HL-60 (cell line): ENCODE measurements at regions not wholly inside any gene's neighbourhood (a gene's known extent, or its start where the extent isn't known, plus 50 kb on each side); places are given as distances from the start of the nearest gene placed in this dataset.

Source experiments
- DNase-seq, 2 experiments: peaks; one replicate each; pipeline ENCODE4 v3.0.0-alpha.2; 2010 to 2020; ENCODE audit warnings: low read depth in 1 of 2, low spot score in 1 of 2
- H3K27ac ChIP-seq: fragments of 250-450 bp; sonication (Bioruptor Pico); replicated peaks from 2 replicates; pipeline ENCODE4 v1.5.1; 2020; ENCODE audit warnings: mild to moderate bottlenecking, moderate library complexity
- H3K27me3 ChIP-seq: fragments of 250-450 bp; sonication (Bioruptor Pico); 2 replicates; pipeline ENCODE4 v1.5.1; 2021; ENCODE audit warnings: mild to moderate bottlenecking, moderate library complexity; ENCODE audit not compliant: insufficient read depth, poor library complexity, severe bottlenecking
- H3K4me3 ChIP-seq: replicated peaks from 2 replicates; pipeline ENCODE4 v1.5.1; 2011; ENCODE audit warnings: mild to moderate bottlenecking, control low read depth, low read length; ENCODE audit not compliant: insufficient read depth
- CTCF ChIP-seq: IDR thresholded peaks from one replicate; pipeline ENCODE4 v1.5.1; 2011; ENCODE audit warnings: low read length, control low read depth, inconsistent platforms; ENCODE audit not compliant: insufficient read depth
- GABPA ChIP-seq: IDR thresholded peaks from 2 replicates; pipeline ENCODE4 v1.6.1; 2012; ENCODE audit warnings: low read depth
- POLR2AphosphoS5 ChIP-seq: IDR thresholded peaks from 2 replicates; pipeline ENCODE4 v1.6.1; 2012; ENCODE audit warnings: low read depth
- REST ChIP-seq: IDR thresholded peaks from 2 replicates; pipeline ENCODE4 v1.6.1; 2012; ENCODE audit warnings: low read depth; ENCODE audit not compliant: insufficient replicate concordance
- SPI1 ChIP-seq: IDR thresholded peaks from 2 replicates; pipeline ENCODE4 v1.6.1; 2012; ENCODE audit warnings: low read depth, mild to moderate bottlenecking, borderline replicate concordance

DNA sequence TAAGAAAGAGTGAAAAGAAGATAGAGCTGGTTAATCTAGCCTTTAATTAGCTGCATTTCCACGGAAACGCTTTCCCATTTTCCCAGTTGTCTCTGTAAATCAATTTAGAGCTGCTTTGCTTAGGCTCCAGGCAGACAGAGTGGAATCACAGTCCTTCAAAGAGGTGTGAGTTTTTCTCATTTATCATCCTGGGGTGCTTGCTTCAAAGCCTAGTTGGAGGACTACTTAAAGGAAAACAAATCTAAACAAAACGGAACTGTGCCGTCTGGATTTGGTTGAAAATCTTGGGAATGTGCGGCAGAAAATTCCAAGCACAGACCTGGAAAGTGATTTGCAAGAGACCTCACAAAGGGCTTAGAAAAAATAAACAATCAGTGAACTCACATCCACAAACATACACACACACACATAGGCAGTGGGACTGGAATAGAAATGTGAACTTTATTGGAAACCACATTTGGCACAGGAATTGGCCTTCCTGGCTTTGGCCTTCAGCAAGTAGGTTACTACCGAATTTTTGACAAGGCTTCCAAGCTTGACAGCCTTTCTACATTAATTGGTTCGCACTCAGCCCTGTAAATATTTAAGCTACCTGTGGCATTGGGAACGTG is 235.2 kb upstream of the SLC24A2 start:
- H3K27me3 ChIP-seq = no peaks in the 10 kb centered on the region
- DNase-seq = no peak
- H3K27ac ChIP-seq = no peak overlapping the region
- TF ChIP-seq GABPA (no peak), POLR2AphosphoS5 (no peak)
- H3K4me3 ChIP-seq = no peak overlapping the region

DNA sequence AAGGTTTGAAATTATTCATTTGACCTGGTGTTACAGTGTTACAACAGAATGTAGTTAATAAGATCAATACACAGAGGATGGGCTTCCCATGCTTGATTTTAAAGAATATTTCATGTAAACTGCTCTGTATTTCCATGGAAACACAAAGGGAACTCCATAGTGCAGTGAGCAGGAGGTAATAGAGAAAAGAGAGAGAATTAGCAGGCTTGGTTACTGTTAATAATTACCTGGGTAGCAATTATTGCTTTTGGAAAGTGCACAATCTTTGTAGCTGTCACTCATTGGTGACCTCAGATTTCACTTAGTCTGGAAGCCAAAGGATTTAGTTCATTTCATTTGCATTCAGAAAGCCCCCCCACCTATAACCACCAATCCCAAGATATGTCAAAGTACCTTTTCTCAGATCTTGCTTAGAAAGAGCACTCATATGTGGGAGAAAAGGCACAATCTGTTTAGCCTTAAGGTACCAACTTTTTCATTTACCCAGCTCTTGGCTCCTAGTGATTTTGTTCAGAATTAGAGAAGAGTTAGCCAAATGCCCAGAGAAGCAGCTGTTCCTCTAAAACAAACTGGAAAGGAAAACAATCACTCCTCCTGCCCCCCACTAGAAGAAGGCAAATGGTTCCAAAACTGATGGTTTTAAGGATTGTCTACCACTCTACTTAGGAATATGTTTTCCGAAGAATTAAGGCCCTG is 234.5 kb upstream of the SLC24A2 start:
- Histone ChIP-seq H3K27me3 (no peaks in the 10 kb centered on the region), H3K4me3 (no peak overlapping the region), H3K27ac (no peak overlapping the region)
- TF ChIP-seq SPI1 (no peak), REST (no peak), GABPA (no peak), POLR2AphosphoS5 (no peak), CTCF (no peak)
- no peak for DNase-seq

DNA sequence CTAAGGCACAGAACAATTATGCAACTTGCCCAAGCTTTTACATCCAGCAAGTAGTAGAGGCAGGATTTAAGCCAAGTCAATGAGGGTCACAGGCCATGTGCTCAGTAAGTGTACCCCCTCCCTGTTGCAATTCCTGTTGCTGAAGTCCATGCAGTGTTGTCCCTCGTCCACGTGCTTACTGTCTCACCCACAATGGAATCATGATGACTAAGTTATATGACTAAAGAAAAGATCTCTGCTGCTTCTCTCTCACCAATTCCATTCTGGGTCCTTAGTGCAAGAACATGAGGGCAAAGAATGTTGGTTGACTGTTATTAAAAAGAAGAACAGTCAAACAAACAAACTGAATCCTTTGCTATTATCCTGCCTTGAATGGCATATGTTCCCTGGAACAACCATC is 233.6 kb upstream of the SLC24A2 start:
- Histone ChIP-seq H3K27ac (no peak overlapping the region), H3K27me3 (no peaks in the 10 kb centered on the region), H3K4me3 (no peak overlapping the region)
- TF ChIP-seq SPI1 = no peak
- no peak for TF ChIP-seq GABPA
- no peak for TF ChIP-seq REST
- no peak for TF ChIP-seq POLR2AphosphoS5
- no peak for TF ChIP-seq CTCF
- no peak for DNase-seq

DNA sequence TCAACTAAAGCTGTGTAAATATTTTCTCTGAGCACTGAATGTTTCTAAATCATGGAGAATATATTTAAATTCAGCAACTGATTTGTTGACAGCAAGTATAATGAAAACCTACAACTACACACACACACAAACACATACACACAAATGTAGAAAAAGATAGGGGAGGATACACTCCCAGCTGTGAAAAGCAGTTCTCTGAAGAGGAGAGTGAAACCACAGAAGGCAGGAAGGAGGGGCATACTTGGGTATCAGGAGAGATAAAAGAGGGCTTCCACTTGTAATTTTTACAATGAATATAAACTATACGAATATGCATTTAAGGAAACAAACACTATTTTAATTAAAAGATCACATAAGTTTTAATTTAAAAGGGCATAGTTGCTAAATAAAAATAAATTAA is 227.8 kb upstream of the SLC24A2 start:
- no peaks in the 10 kb centered on the region for H3K27me3 ChIP-seq
- no peak for TF ChIP-seq SPI1
- TF ChIP-seq CTCF = no peak
- no peak for TF ChIP-seq GABPA
- no peak for TF ChIP-seq POLR2AphosphoS5
- no peak for TF ChIP-seq REST

More for the DNA sequence above, 227.8 kb upstream of the SLC24A2 start:
- DNase-seq = no peak
- H3K27ac ChIP-seq = no peak overlapping the region
- no peak overlapping the region for H3K4me3 ChIP-seq
